ENCODE measurements at regions not wholly inside any gene's neighbourhood (a gene's known extent, or its start where the extent isn't known, plus 50 kb on each side); places are given as distances from the start of the nearest gene placed in this dataset.

DNA sequence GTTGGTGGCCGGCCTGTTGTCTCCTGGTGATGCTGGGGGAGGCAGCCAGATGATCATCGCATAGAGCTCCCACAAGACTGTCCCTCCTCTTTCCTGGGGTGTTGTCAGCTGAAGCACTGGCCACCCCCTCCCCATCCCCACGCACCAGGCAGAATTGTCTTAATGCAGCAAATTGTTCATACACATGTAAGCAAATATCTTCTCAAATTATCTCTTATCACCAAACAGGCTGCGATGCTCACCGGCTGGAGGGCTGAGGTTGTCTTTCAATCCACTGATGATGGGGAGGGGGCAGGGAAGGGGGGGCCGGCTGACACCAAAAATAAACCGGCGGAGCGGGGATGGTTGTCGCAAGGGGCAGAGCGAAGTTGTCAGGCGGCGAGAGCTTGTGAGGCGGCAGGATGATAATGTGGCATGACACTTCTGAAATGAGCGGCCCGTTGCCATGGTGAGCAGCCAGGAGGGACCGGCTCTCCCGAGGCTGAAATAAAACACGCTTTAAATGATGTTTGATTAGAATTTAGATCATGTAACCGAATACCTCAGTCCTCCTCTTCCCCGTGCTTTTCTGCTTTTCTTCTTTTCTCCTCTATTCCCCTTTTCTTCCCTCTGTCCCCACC lies 59.8 kb downstream of the MRM1 start:
- DNase-seq (ENCODE audit: low read depth), result no peak

GRCh38 chr17:36661688-36662087 lies 60.3 kb downstream of the MRM1 start:
- no peak for DNase-seq (ENCODE audit: low read depth)

- DNase-seq (ENCODE audit: low read depth), result no peak
Measured at GRCh38 chr17:36665417-36665816, 64.0 kb downstream of the MRM1 start.

- DNase-seq (ENCODE audit: low read depth), result no peak
Measured at GRCh38 chr17:36667922-36668321, 66.5 kb downstream of the MRM1 start.

DNA sequence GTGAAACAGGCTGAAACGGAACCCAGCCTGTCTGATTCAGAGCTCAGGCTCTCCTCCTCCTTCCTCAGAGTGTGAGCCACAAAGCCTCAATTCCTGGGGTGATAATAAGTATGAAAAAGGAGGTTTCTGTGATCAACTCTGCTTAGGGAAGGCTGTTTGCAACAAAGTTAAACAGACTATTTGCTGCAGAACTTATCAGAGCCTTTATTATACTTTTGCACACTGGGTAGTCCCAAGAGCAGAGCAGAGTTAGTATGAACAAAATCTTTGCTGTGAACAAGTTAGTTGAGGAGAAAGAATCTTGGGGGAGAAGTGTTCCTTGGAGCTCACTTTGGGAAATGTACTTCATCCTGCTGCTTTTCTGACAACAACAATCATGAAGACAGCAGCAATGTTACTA lies 67.4 kb downstream of the MRM1 start:
- no peak for DNase-seq (ENCODE audit: low read depth)

GRCh38 chr17:36671144-36671543 lies 69.8 kb downstream of the MRM1 start:
- no peak for DNase-seq (ENCODE audit: low read depth)

DNA sequence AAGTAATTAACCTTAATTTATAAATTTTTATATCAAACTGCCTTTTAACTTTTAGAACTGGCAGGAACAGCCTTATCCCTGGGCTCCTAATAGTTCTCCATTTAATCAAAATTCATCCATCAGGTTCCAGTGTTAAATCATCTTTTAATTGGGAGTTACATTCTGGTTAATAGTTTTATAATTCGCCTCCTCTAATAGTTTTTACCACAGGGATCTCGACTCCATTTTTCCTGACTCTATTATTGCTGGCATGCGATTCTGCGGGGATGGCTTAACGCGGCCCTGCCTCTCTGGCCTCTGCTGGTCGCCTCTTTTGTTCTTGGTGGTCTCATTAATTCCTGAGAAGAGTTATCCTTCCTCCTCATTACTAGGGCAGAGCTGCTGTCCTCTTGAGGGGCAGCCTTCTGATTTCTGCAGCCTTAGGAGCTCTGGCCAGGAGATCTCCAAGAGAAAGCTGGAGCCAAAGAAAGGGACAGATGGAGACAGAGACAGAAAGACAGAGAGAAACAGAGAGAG lies 71.1 kb downstream of the MRM1 start:
- no peak for DNase-seq (ENCODE audit: low read depth)

DNA sequence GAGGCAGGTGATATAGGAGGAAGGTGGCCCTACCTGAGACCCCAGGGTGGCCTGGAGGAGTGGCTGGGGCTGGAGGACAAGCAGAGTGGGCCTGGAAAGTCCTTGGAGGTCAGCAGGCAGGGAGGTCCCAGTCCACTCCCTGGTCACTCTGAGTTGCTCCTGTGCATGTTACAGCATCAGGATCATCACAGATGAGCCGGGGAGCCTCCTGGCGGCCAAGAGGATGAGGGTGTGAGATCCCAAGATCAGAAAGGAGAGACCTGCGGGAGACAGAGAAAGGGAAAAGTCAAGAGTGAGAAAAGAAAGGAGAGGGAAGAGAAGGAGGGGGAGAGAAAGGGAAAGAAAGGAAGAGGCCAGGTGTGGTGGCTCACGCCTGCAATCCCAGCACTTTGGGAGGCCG lies 71.7 kb downstream of the MRM1 start:
- no peak for DNase-seq (ENCODE audit: low read depth)

- DNase-seq (ENCODE audit: low read depth), result no peak
Measured at GRCh38 chr17:36673637-36674277, 72.4 kb downstream of the MRM1 start.

DNA sequence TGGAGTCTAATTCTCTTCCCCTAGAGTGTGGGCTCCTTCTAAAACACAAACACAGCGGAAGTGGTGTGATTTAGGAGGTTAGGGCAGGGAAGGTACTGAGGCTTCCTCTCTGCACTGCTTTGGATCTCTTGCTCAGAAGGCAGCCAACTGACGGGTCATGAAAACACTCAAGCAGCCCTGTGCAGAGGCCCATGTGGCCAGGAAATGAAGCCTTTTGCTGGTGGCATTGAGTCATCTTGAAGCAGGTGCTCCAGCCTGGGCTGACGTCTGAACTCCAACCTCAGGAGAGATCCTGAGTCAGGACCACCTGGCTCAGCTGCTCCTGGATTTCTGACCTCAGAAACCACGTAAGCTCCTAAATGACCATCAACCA lies 72.9 kb downstream of the MRM1 start:
- no peak for DNase-seq (ENCODE audit: low read depth)

DNA sequence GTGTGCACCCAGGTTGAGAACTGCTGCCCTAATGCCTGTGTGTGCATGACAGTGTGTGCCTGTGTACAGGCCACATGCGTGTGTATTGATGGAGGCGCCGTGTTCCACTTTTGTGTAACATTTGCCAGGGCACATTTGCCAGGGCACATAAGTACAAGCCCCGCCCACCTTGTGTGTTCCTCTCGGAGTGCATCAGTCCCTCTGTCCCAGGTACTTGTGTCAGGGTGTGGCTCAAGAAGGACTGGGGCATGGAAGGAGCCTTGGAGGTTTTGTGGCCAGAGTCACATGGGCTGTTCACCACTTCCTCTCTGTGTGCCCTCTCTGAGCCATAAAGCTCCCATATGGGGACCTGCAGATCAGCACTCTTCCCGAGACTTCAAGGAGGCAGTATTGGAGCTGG lies 73.9 kb downstream of the MRM1 start:
- DNase-seq (ENCODE audit: low read depth), result no peak

GRCh38 chr17:36675786-36676185 lies 74.4 kb downstream of the MRM1 start:
- no peak for DNase-seq (ENCODE audit: low read depth)

GRCh38 chr17:36679815-36680467 lies 78.6 kb downstream of the MRM1 start:
- DNase-seq (ENCODE audit: low read depth), result no peak

DNA sequence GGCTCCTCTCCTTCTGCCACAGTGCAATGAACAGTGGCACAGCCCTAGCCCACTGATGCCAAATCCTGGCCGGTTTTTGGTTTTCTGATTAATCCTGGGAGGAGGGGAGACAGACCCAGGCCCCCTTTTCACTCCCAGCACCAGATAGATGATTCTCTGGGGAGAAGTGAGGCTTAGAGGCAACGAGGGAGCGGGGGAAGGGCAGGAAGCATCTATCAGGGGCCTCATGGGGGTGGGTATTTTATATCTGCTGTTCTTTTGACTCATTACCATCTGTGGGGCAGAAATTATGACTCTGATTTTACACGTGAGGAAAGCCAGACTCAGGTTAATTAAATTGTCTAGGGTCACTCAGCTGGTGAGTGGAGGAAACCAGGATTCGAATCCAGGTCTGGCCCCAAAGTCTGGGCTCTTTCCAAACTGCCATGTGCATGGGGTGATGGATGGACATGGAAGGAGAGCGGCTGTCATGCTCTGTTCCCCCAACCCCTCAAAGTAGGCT lies 79.4 kb downstream of the MRM1 start:
- no peak for DNase-seq (ENCODE audit: low read depth)

GRCh38 chr17:36682773-36683172 lies 81.4 kb downstream of the MRM1 start:
- DNase-seq (ENCODE audit: low read depth), result no peak

DNA sequence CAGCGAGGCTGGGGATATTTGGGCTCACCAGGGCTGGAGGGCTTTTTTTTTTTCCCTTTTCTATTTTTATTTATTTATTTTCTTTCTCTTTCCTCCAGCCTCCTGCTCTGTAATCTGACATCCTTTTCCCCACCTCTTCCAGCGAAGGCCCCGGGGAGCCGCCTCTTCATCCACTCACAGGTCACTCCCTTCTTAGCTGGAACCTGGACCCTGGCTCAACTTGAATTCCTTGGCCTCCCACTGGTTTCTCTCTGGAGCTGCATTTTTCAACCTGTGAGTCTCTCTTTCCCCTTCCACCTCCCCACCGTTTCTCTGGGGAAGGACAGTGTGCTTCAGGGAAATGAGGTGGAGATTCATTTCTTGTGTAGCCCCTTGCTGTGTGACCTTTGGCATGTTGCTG lies 82.0 kb downstream of the MRM1 start:
- no peak for DNase-seq (ENCODE audit: low read depth)

DNA sequence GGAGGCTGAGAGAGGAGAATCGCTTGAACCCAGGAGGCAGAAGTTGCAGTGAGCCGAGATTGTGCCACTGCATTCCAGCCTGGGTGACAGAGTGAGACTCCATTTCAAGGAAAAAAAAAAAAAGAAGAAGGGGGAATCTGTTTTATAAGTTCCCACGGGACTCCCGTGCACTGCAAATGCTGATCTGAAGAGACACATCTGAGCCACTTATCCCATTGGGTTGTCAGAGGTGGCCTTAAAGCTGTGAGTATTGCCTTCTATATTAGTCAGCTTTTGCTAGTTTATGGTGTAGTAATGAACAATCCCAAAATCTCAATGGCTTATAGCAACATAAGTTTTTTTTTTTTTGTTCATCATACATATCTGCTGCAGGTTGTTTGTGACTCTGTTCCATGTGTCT lies 82.8 kb downstream of the MRM1 start:
- DNase-seq (ENCODE audit: low read depth), result no peak

GRCh38 chr17:36686123-36686669 lies 84.8 kb downstream of the MRM1 start:
- DNase-seq (ENCODE audit: low read depth), result no peak

GRCh38 chr17:36687736-36688135 lies 86.4 kb downstream of the MRM1 start:
- DNase-seq (ENCODE audit: low read depth), result no peak

- no peak for DNase-seq (ENCODE audit: low read depth)
Measured at GRCh38 chr17:36689089-36689667, 87.8 kb downstream of the MRM1 start.

- DNase-seq (ENCODE audit: low read depth), result no peak
Measured at GRCh38 chr17:36690190-36690589, 88.8 kb downstream of the MRM1 start.

- DNase-seq (ENCODE audit: low read depth), result no peak
Measured at GRCh38 chr17:36691606-36692005, 90.2 kb downstream of the MRM1 start.

GRCh38 chr17:36695082-36695481 lies 93.7 kb downstream of the MRM1 start:
- DNase-seq (ENCODE audit: low read depth), result no peak
